OCI-LY1 (cell line): ENCODE measurements at regions not wholly inside any gene's neighbourhood (a gene's known extent, or its start where the extent isn't known, plus 50 kb on each side); places are given as distances from the start of the nearest gene placed in this dataset.
"Not testable (repeated sequence)": the region's sequence is repeated elsewhere in the genome, so short reads cannot be mapped to it uniquely, and the experiment has no call there.

Experiments
- EZH2 ChIP-seq: fragments of 200-600 bp; sonication (generic), shearing (Covaris generic); IDR thresholded peaks from 2 replicates; pipeline ENCODE4 v1.8.0; 2017; ENCODE audit warnings: borderline replicate concordance, mixed run types, mild to moderate bottlenecking, antibody characterized with exemption, low read length, moderate library complexity, mixed read lengths
- TF ChIP-seq, protein P1 (sequence below): fragments of 200-600 bp; sonication (generic), shearing (Covaris generic); IDR thresholded peaks from 2 replicates; pipeline ENCODE4 v1.5.1; 2017; ENCODE audit warnings: mild to moderate bottlenecking, antibody characterized with exemption, low read length, moderate library complexity, mixed read lengths

DNA sequence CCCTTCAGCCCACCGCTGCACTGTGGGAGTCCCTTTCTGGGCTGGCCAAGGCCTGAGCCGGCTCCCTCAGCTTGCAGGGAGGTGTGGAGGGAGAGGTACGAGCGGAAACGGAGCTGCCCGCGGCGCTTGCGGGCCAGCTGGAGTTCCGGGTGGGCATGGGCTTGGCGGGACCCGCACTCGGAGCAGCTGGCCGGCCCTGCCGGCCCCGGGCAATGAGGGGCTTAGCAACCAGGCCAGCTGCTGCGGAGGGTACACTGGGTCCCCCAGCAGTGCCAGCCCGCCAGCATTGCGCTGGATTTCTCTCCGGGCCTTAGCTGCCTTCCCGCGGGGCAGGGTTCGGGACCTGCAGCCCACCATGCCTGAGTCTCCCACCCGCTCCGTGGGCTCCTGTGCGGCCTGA lies 620.6 kb downstream of the SLITRK5 start:
- TF ChIP-seq, protein P1, sequence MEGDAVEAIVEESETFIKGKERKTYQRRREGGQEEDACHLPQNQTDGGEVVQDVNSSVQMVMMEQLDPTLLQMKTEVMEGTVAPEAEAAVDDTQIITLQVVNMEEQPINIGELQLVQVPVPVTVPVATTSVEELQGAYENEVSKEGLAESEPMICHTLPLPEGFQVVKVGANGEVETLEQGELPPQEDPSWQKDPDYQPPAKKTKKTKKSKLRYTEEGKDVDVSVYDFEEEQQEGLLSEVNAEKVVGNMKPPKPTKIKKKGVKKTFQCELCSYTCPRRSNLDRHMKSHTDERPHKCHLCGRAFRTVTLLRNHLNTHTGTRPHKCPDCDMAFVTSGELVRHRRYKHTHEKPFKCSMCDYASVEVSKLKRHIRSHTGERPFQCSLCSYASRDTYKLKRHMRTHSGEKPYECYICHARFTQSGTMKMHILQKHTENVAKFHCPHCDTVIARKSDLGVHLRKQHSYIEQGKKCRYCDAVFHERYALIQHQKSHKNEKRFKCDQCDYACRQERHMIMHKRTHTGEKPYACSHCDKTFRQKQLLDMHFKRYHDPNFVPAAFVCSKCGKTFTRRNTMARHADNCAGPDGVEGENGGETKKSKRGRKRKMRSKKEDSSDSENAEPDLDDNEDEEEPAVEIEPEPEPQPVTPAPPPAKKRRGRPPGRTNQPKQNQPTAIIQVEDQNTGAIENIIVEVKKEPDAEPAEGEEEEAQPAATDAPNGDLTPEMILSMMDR: not testable (repeated sequence)
- TF ChIP-seq EZH2: not testable (repeated sequence)
